Glutamatergic neuron (in vitro differentiated cells): ENCODE measurements at regions not wholly inside any gene's neighbourhood (a gene's known extent, or its start where the extent isn't known, plus 50 kb on each side); places are given as distances from the start of the nearest gene placed in this dataset.

ENCODE experiments used
- DNase-seq: peaks from one replicate; pipeline ENCODE4 v3.0.0; 2022
- H3K27ac Mint-ChIP-seq: one replicate; pipeline ENCODE4 v1.8.0; 2020; ENCODE audit warnings: mild to moderate bottlenecking, mixed read lengths, inconsistent platforms; ENCODE audit not compliant: unreplicated experiment
- H3K27me3 Mint-ChIP-seq: one replicate; pipeline ENCODE4 v1.8.0; 2020; ENCODE audit warnings: mild to moderate bottlenecking, moderate library complexity, mixed read lengths, inconsistent platforms; ENCODE audit not compliant: unreplicated experiment
- H3K36me3 Mint-ChIP-seq: one replicate; pipeline ENCODE4 v1.8.0; 2020; ENCODE audit warnings: mild to moderate bottlenecking, mixed read lengths, inconsistent platforms; ENCODE audit not compliant: unreplicated experiment
- H3K4me1 Mint-ChIP-seq: one replicate; pipeline ENCODE4 v1.8.0; 2020; ENCODE audit warnings: mild to moderate bottlenecking, low read depth, mixed read lengths, inconsistent platforms; ENCODE audit not compliant: unreplicated experiment
- H3K4me3 Mint-ChIP-seq: one replicate; pipeline ENCODE4 v1.8.0; 2020; ENCODE audit warnings: mild to moderate bottlenecking, mixed read lengths, inconsistent platforms; ENCODE audit not compliant: unreplicated experiment
- H3K9me3 Mint-ChIP-seq: one replicate; pipeline ENCODE4 v1.8.0; 2020; ENCODE audit warnings: mild to moderate bottlenecking, moderate library complexity, mixed read lengths, inconsistent platforms; ENCODE audit not compliant: unreplicated experiment
- TF ChIP-seq, protein P1 (sequence below): fragments of 200-600 bp; sonication (generic); IDR thresholded peaks from one replicate; pipeline ENCODE4 v1.5.0; 2021; ENCODE audit not compliant: partially characterized antibody, unreplicated experiment

DNA sequence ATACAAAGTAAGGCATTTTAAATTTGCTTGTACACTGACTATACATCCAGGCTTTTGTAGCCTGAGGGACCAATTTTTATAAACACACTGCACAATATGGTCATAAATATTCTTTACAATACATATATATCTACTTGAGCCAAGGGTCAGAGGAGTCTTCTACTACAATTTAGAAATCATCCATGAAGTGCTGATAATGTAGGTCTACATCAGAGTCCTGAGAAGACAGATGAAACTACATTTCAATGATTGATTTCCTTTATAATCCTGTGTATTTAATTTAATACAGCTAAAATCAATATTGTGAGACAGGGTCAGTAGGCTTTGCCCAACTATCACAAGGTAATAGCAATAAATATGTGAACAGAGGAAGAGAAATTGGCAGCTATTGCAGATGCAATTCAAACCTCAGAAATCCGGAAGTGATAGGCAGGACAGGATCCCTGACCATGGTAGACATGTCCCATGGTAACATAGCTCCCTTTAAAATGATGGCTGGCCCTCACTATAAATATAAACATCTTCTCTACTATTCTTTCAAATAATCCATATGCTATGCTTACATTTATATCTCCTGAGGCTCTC is 318.0 kb upstream of the POT1 start:
- peaks cover 1% of the 10 kb centered on the region for H3K9me3 Mint-ChIP-seq
- H3K36me3 Mint-ChIP-seq, result no peaks in the 10 kb centered on the region
- peaks cover 2% of the 10 kb centered on the region for H3K4me1 Mint-ChIP-seq
- H3K27ac Mint-ChIP-seq, result no peak overlapping the region
- DNase-seq, result no peak
- TF ChIP-seq, protein P1, sequence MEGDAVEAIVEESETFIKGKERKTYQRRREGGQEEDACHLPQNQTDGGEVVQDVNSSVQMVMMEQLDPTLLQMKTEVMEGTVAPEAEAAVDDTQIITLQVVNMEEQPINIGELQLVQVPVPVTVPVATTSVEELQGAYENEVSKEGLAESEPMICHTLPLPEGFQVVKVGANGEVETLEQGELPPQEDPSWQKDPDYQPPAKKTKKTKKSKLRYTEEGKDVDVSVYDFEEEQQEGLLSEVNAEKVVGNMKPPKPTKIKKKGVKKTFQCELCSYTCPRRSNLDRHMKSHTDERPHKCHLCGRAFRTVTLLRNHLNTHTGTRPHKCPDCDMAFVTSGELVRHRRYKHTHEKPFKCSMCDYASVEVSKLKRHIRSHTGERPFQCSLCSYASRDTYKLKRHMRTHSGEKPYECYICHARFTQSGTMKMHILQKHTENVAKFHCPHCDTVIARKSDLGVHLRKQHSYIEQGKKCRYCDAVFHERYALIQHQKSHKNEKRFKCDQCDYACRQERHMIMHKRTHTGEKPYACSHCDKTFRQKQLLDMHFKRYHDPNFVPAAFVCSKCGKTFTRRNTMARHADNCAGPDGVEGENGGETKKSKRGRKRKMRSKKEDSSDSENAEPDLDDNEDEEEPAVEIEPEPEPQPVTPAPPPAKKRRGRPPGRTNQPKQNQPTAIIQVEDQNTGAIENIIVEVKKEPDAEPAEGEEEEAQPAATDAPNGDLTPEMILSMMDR, result no peak
- no peak overlapping the region for H3K4me3 Mint-ChIP-seq
- no peaks in the 10 kb centered on the region for H3K27me3 Mint-ChIP-seq

DNA sequence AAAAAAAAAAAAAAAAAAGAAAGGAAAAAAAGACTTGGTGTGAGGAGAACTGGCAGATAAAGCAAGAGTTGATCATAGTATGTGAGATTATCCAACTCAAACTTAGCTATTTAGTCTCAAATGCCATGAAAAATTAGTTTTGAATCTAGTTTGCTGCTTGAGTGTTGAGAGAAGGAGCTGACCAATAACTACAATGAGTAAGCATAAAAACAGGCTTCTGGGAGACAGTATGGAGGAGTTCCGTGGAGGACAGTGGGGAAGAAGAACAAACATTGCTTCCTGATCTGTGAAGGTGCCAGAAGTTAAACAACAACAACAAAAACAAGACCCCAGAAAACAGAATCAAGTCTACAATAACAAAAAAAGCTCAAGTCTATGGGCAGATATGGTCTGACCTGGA is 317.1 kb upstream of the POT1 start:
- Mint-ChIP-seq H3K4me3 (no peak overlapping the region), H3K9me3 (peaks cover 1% of the 10 kb centered on the region), H3K36me3 (no peaks in the 10 kb centered on the region), H3K27ac (no peak overlapping the region), H3K4me1 (peaks cover 2% of the 10 kb centered on the region), H3K27me3 (no peaks in the 10 kb centered on the region)
- no peak for DNase-seq
- TF ChIP-seq, protein P1, result no peak

DNA sequence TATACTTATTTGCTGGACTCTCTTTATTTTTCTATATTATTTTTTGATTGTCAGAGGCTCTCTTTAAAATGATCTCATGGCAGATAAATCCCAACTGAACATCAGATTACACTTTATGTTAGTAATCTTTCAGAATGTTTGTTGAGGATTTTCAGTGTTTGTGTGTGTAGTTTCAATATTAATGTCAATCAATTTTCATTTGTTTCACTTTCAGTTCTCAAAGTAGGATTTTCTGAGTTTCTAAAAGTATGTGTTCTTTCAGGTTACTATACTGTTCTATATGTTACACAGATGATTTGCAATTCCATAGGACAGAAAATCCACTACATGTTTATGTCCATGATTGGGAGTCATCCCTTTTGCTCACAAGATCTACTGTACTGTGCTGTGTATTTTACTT is 311.9 kb upstream of the POT1 start:
- no peak for DNase-seq
- peaks cover 1% of the 10 kb centered on the region for H3K9me3 Mint-ChIP-seq
- no peak overlapping the region for H3K4me3 Mint-ChIP-seq

DNA sequence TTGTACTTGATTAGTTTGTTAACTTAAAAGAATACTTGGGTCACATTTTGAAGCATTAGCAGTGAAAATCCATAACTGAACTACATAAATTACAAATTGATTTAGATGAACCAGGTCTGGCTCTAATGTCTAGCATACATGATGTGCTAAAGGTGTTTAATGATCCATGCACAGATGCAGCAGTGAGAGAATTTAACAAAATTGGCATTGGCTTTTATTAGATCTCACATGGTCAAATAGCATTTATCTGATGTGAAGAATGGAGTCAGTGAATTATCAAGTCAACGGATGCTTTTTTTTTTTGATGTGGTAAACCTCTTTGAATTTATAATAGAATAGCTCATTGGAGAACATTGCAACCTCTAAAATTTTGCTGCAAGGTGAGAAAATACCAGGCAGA is 293.0 kb upstream of the POT1 start:
- no peak overlapping the region for H3K4me3 Mint-ChIP-seq
- H3K9me3 Mint-ChIP-seq, result no peaks in the 10 kb centered on the region
- peaks cover 5% of the 10 kb centered on the region for H3K4me1 Mint-ChIP-seq
- TF ChIP-seq, protein P1, result no peak
- no peaks in the 10 kb centered on the region for H3K27me3 Mint-ChIP-seq
- no peak for DNase-seq
- no peak overlapping the region for H3K27ac Mint-ChIP-seq
- peaks cover 4% of the 10 kb centered on the region for H3K36me3 Mint-ChIP-seq

More for the DNA sequence above, 311.9 kb upstream of the POT1 start:
- TF ChIP-seq, protein P1, result no peak
- H3K4me1 Mint-ChIP-seq, result no peaks in the 10 kb centered on the region
- H3K27ac Mint-ChIP-seq, result no peak overlapping the region
- no peaks in the 10 kb centered on the region for H3K27me3 Mint-ChIP-seq
- H3K36me3 Mint-ChIP-seq, result no peaks in the 10 kb centered on the region

DNA sequence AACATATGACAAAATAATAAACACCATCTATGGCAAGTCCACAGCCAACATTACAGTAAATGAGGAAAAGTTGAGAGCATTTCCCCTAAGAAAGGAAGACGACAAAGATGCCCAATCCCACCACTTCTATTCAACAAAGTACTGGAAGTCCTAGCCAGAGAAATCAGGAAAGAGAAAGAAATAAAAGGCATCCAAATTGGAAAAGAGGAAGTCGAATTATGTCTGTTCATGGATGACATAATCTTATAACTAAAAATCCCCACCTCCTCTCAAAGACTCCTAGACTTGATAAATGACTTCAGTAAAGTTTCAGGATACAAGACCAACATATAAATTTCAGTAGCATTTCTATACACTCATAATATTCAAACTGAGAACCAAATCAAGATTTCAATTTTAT is 288.5 kb upstream of the POT1 start:
- Mint-ChIP-seq H3K36me3 (peaks cover 8% of the 10 kb centered on the region), H3K4me3 (no peak overlapping the region), H3K4me1 (peaks cover 5% of the 10 kb centered on the region), H3K27me3 (no peaks in the 10 kb centered on the region), H3K9me3 (no peaks in the 10 kb centered on the region), H3K27ac (no peak overlapping the region)
- DNase-seq, result no peak
- TF ChIP-seq, protein P1, result no peak
